ENCODE measurements at regions not wholly inside any gene's neighbourhood (a gene's known extent, or its start where the extent isn't known, plus 50 kb on each side); places are given as distances from the start of the nearest gene placed in this dataset.

GRCh38 chr4:38501698-38502097 is 162.3 kb upstream of the KLF3 start:
- TF ChIP-seq CTCF (IDR thresholded peaks at IDR 0.05) (no peak), POLR2A (IDR thresholded peaks at IDR 0.05) (no peak)
- DNase-seq (no peak), ATAC-seq (no peak)
- WGBS, 2 donors = 93 to 96% methylated on average over 2 of the region's 2 CpGs
- no peak overlapping the region for H3K27ac ChIP-seq
- no peak overlapping the region for H3K4me3 ChIP-seq
- H3K4me1 ChIP-seq = no peaks in the 10 kb centered on the region
- H3K36me3 ChIP-seq (replicated peaks in 1 of 2; ENCODE audit: insufficient read depth in 1 of 2, low read depth in 2 of 2) = no peaks in the 10 kb centered on the region
- intact Hi-C loops (cut with DNase I) = no loop called here
- H3K27me3 ChIP-seq = no peaks in the 10 kb centered on the region
- no peaks in the 10 kb centered on the region for H3K9me3 ChIP-seq

GRCh38 chr4:38503689-38504395 is 160.2 kb upstream of the KLF3 start:
- no peaks in the 10 kb centered on the region for H3K4me1 ChIP-seq
- ATAC-seq (no peak), DNase-seq (no peak)
- no peak overlapping the region for H3K27ac ChIP-seq
- TF ChIP-seq CTCF (IDR thresholded peaks at IDR 0.05) (no peak), POLR2A (IDR thresholded peaks at IDR 0.05) (no peak)
- WGBS, 2 donors = 64 to 76% methylated on average over 6 of the region's 6 CpGs
- H3K36me3 ChIP-seq (replicated peaks in 1 of 2; ENCODE audit: insufficient read depth in 1 of 2, low read depth in 2 of 2) = no peaks in the 10 kb centered on the region
- H3K27me3 ChIP-seq = no peaks in the 10 kb centered on the region
- intact Hi-C loops (cut with DNase I) = no loop called here
- no peaks in the 10 kb centered on the region for H3K9me3 ChIP-seq
- no peak overlapping the region for H3K4me3 ChIP-seq

GRCh38 chr4:38504396-38504715 is 159.6 kb upstream of the KLF3 start:
- intact Hi-C loops (cut with DNase I) = no loop called here
- whole genome bisulfite sequencing, 2 donors = 92 to 98% methylated on average over 2 of the region's 2 CpGs

GRCh38 chr4:38509551-38509950 is 154.4 kb upstream of the KLF3 start:
- TF ChIP-seq CTCF (IDR thresholded peaks at IDR 0.05) (no peak), POLR2A (IDR thresholded peaks at IDR 0.05) (no peak)
- ATAC-seq (no peak), DNase-seq (no peak)
- 74 to 76% methylated on average over 5 of the region's 5 CpGs for WGBS, 2 donors
- no peaks in the 10 kb centered on the region for H3K9me3 ChIP-seq
- intact Hi-C loops (cut with DNase I) = no loop called here
- H3K27ac ChIP-seq = no peak overlapping the region
- H3K36me3 ChIP-seq (replicated peaks in 1 of 2; ENCODE audit: insufficient read depth in 1 of 2, low read depth in 2 of 2) = no peaks in the 10 kb centered on the region
- no peak overlapping the region for H3K4me3 ChIP-seq
- H3K27me3 ChIP-seq = no peaks in the 10 kb centered on the region
- no peaks in the 10 kb centered on the region for H3K4me1 ChIP-seq

More at GRCh38 chr4:38504396-38504715, 159.6 kb upstream of the KLF3 start:
- H3K27ac ChIP-seq = no peak overlapping the region
- no peaks in the 10 kb centered on the region for H3K4me1 ChIP-seq
- no peaks in the 10 kb centered on the region for H3K9me3 ChIP-seq
- H3K27me3 ChIP-seq = no peaks in the 10 kb centered on the region
- H3K36me3 ChIP-seq (replicated peaks in 1 of 2; ENCODE audit: insufficient read depth in 1 of 2, low read depth in 2 of 2) = no peaks in the 10 kb centered on the region
- TF ChIP-seq CTCF (IDR thresholded peaks at IDR 0.05) = no peak
- TF ChIP-seq POLR2A (IDR thresholded peaks at IDR 0.05) = no peak
- no peak overlapping the region for H3K4me3 ChIP-seq
- no peak for DNase-seq
- no peak for ATAC-seq

GRCh38 chr4:38510201-38510600 is 153.8 kb upstream of the KLF3 start:
- TF ChIP-seq CTCF (IDR thresholded peaks at IDR 0.05) = no peak
- no peak for TF ChIP-seq POLR2A (IDR thresholded peaks at IDR 0.05)
- H3K4me1 ChIP-seq = no peaks in the 10 kb centered on the region
- H3K4me3 ChIP-seq = no peak overlapping the region
- WGBS, 2 donors = 94 to 95% methylated on average over 2 of the region's 2 CpGs
- H3K27me3 ChIP-seq = no peaks in the 10 kb centered on the region
- H3K9me3 ChIP-seq = no peaks in the 10 kb centered on the region
- intact Hi-C loops (cut with DNase I) = no loop called here
- H3K36me3 ChIP-seq (replicated peaks in 1 of 2; ENCODE audit: insufficient read depth in 1 of 2, low read depth in 2 of 2) = no peaks in the 10 kb centered on the region
- no peak overlapping the region for H3K27ac ChIP-seq
- DNase-seq = no peak
- no peak for ATAC-seq
